ENCODE measurements at regions not wholly inside any gene's neighbourhood (a gene's known extent, or its start where the extent isn't known, plus 50 kb on each side); places are given as distances from the start of the nearest gene placed in this dataset.

- no peak for ATAC-seq (ENCODE audit: insufficient read depth, low FRiP score)
- H3K9ac ChIP-seq (ENCODE audit: insufficient read depth in 1 of 2, low read length in 2 of 2): no peak overlapping the region
- H3K27ac ChIP-seq (ENCODE audit: low read depth in 1 of 2, low read length in 1 of 2): no peak overlapping the region
- no peak for TF ChIP-seq CTCF (IDR thresholded peaks at IDR 0.05; ENCODE audit: control extremely low read depth, extremely low read depth)
- H3K36me3 ChIP-seq (ENCODE audit: control insufficient read depth in 4 of 4, insufficient read depth in 4 of 4, low read length in 4 of 4): no peaks in the 10 kb centered on the region
- DNase-seq: no peak
- WGBS, 2 donors: 83 to 89% methylated on average over 9 of the region's 9 CpGs
- H3K4me1 ChIP-seq (ENCODE audit: control insufficient read depth in 5 of 5, insufficient read depth in 5 of 5, low read length in 5 of 5): no peaks in the 10 kb centered on the region
- H3K27me3 ChIP-seq (ENCODE audit: control insufficient read depth in 3 of 3, insufficient read depth in 3 of 3, low read length in 2 of 3): no peaks in the 10 kb centered on the region
- no peak overlapping the region for H3K4me3 ChIP-seq
- no peaks in the 10 kb centered on the region for H3K9me3 ChIP-seq (ENCODE audit: control insufficient read depth in 4 of 4, insufficient read depth in 3 of 4, low read length in 3 of 4)
These were observed 432.4 kb downstream of the ACTL7B start for GRCh38 chr9:108423433-108423832.

- no peak overlapping the region for H3K4me3 ChIP-seq
- no peak overlapping the region for H3K27ac ChIP-seq (ENCODE audit: low read depth in 1 of 2, low read length in 1 of 2)
- no peaks in the 10 kb centered on the region for H3K27me3 ChIP-seq (ENCODE audit: control insufficient read depth in 3 of 3, insufficient read depth in 3 of 3, low read length in 2 of 3)
- no peaks in the 10 kb centered on the region for H3K4me1 ChIP-seq (ENCODE audit: control insufficient read depth in 5 of 5, insufficient read depth in 5 of 5, low read length in 5 of 5)
- no peak for TF ChIP-seq CTCF (IDR thresholded peaks at IDR 0.05; ENCODE audit: control extremely low read depth, extremely low read depth)
- no peaks in the 10 kb centered on the region for H3K9me3 ChIP-seq (ENCODE audit: control insufficient read depth in 4 of 4, insufficient read depth in 3 of 4, low read length in 3 of 4)
- DNase-seq (no peak), ATAC-seq (ENCODE audit: insufficient read depth, low FRiP score) (no peak)
- H3K9ac ChIP-seq (ENCODE audit: insufficient read depth in 1 of 2, low read length in 2 of 2): no peak overlapping the region
- H3K36me3 ChIP-seq (ENCODE audit: control insufficient read depth in 4 of 4, insufficient read depth in 4 of 4, low read length in 4 of 4): no peaks in the 10 kb centered on the region
These were observed 436.4 kb downstream of the ACTL7B start for GRCh38 chr9:108419379-108419778.

- Histone ChIP-seq H3K36me3 (ENCODE audit: control insufficient read depth in 4 of 4, insufficient read depth in 4 of 4, low read length in 4 of 4) (no peaks in the 10 kb centered on the region), H3K27ac (ENCODE audit: low read depth in 1 of 2, low read length in 1 of 2) (no peak overlapping the region), H3K9ac (ENCODE audit: insufficient read depth in 1 of 2, low read length in 2 of 2) (no peak overlapping the region), H3K27me3 (ENCODE audit: control insufficient read depth in 3 of 3, insufficient read depth in 3 of 3, low read length in 2 of 3) (no peaks in the 10 kb centered on the region), H3K4me3 (no peak overlapping the region), H3K9me3 (ENCODE audit: control insufficient read depth in 4 of 4, insufficient read depth in 3 of 4, low read length in 3 of 4) (no peaks in the 10 kb centered on the region), H3K4me1 (ENCODE audit: control insufficient read depth in 5 of 5, insufficient read depth in 5 of 5, low read length in 5 of 5) (peaks cover 0 to 6% (median 0%) of the 10 kb centered on the region in 5 donors)
- DNase-seq (no peak), ATAC-seq (ENCODE audit: insufficient read depth, low FRiP score) (no peak)
- 82 to 89% methylated on average over 1 of the region's 1 CpG for WGBS, 2 donors
- no peak for TF ChIP-seq CTCF (IDR thresholded peaks at IDR 0.05; ENCODE audit: control extremely low read depth, extremely low read depth)
These were observed 438.1 kb downstream of the ACTL7B start for GRCh38 chr9:108417726-108418125.

- Histone ChIP-seq H3K4me1 (ENCODE audit: control insufficient read depth in 5 of 5, insufficient read depth in 5 of 5, low read length in 5 of 5) (peaks cover 0 to 6% (median 0%) of the 10 kb centered on the region in 5 donors), H3K27ac (ENCODE audit: low read depth in 1 of 2, low read length in 1 of 2) (no peak overlapping the region), H3K4me3 (no peak overlapping the region), H3K27me3 (ENCODE audit: control insufficient read depth in 3 of 3, insufficient read depth in 3 of 3, low read length in 2 of 3) (no peaks in the 10 kb centered on the region), H3K9me3 (ENCODE audit: control insufficient read depth in 4 of 4, insufficient read depth in 3 of 4, low read length in 3 of 4) (no peaks in the 10 kb centered on the region), H3K9ac (ENCODE audit: insufficient read depth in 1 of 2, low read length in 2 of 2) (no peak overlapping the region), H3K36me3 (ENCODE audit: control insufficient read depth in 4 of 4, insufficient read depth in 4 of 4, low read length in 4 of 4) (no peaks in the 10 kb centered on the region)
- no peak for TF ChIP-seq CTCF (IDR thresholded peaks at IDR 0.05; ENCODE audit: control extremely low read depth, extremely low read depth)
- DNase-seq (no peak), ATAC-seq (ENCODE audit: insufficient read depth, low FRiP score) (no peak)
- 100% methylated on average over 1 of the region's 1 CpG for WGBS, 2 donors
These were observed 438.5 kb downstream of the ACTL7B start for GRCh38 chr9:108417312-108417711.
